Fibroblast of villous mesenchyme (primary cell): ENCODE measurements at regions not wholly inside any gene's neighbourhood (a gene's known extent, or its start where the extent isn't known, plus 50 kb on each side); places are given as distances from the start of the nearest gene placed in this dataset.

Experiments
- DNase-seq: peaks from one replicate; pipeline ENCODE4 v3.0.0-alpha.2; 2010; ENCODE audit warnings: low read depth
- H3K4me3 ChIP-seq: 2 replicates; pipeline ENCODE4 v1.5.1; 2011; ENCODE audit warnings: low read depth, mild to moderate bottlenecking, low read length
- TF ChIP-seq, protein P1 (sequence below): IDR thresholded peaks from 2 replicates; pipeline ENCODE4 v1.5.1; 2012; ENCODE audit warnings: low read depth, mild to moderate bottlenecking, low read length; ENCODE audit not compliant: insufficient read depth

- no peak overlapping the region for H3K4me3 ChIP-seq
- TF ChIP-seq, protein P1, sequence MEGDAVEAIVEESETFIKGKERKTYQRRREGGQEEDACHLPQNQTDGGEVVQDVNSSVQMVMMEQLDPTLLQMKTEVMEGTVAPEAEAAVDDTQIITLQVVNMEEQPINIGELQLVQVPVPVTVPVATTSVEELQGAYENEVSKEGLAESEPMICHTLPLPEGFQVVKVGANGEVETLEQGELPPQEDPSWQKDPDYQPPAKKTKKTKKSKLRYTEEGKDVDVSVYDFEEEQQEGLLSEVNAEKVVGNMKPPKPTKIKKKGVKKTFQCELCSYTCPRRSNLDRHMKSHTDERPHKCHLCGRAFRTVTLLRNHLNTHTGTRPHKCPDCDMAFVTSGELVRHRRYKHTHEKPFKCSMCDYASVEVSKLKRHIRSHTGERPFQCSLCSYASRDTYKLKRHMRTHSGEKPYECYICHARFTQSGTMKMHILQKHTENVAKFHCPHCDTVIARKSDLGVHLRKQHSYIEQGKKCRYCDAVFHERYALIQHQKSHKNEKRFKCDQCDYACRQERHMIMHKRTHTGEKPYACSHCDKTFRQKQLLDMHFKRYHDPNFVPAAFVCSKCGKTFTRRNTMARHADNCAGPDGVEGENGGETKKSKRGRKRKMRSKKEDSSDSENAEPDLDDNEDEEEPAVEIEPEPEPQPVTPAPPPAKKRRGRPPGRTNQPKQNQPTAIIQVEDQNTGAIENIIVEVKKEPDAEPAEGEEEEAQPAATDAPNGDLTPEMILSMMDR: no peak
- no peak for DNase-seq
Observed at GRCh38 chr5:89857790-89858189, 551.8 kb downstream of the CETN3 start.

DNA sequence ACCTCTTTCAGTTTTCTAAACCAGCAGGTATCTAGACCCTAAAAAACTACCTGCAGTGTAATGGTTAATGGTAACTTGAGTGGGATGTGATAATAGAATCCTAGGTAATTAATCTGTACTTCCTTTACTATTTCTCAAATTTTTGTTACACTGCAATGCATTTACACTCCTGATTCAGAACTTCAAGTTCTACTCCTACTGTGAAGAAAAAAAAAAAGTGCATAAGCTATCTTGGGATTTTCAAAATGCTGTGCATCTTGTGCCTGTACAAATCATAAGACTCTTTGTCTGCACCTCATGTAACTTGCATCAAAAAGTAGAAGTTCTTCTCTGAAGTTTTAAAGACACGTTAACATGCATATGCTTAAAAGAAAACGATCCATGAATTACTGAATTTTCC, 554.1 kb downstream of the CETN3 start:
- TF ChIP-seq, protein P1: no peak
- no peak overlapping the region for H3K4me3 ChIP-seq
- DNase-seq: no peak

DNA sequence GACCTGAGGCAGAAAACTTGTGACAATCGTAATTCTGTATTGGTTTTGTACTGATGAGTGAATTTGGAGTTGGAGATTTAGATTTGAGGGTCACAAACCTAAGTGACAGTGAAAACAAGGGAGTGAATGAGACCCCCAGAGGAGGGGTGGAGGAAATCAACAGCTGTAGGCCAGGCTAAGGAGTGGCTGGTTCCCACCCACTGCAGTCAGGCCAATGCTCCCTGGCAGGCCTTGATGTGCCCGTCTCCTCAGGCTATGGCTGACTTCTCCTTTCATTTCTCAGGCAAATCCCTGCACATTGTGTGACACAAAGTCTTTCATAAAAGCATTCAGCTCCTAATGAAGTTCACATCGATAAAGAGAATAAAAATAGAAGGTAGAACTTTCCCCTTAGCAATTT, 557.6 kb downstream of the CETN3 start:
- no peak for DNase-seq
- H3K4me3 ChIP-seq: no peak overlapping the region
- TF ChIP-seq, protein P1: no peak

DNA sequence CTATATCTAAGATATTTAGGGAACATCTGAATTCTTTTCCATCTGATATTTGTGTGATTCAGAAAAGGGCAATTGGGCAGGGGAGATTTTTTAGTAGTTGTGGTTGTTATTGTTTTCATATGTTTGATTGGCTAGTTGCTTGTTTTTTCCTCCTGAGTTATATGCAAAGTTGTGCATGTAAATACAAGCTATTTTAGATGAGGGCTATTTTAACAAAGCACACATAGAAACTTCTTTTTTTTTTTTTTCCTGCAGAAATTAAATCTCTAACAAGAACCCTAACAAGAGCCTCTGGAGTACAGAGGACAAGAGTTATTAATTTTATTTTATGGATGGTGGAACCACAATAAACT, 559.1 kb downstream of the CETN3 start:
- TF ChIP-seq, protein P1: no peak
- no peak for DNase-seq
- H3K4me3 ChIP-seq: no peak overlapping the region

DNA sequence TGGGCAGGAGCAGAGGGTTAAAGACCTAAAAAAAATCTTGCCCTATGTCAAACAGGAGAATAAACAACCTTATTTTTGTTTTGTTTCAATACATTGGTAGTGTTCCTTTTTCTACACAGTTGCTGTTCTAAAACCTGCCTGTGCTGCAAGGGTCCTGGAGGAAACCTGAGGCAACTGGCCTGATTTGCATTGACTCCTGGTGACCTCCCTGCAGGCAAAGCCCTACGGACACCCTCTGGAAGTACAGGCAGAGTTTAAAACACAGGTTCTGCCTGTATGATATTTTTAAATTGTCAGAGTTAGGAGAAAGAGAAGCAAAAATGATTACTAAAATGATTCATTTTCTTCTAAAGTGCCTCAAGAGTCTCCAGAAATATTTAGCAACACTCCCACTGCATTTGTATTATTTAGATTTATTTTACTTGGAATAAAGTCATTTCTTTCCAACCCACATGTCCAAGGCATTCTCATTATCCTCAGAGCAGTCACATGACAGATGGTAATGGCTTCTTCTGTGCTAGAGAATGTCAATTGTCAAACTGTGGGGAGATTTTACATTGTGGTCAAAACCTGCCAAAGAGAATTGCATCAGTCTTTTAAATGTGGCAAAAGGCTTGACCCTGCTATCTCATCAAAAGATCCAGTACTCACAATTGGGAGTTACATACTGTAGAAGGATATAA, 559.6 kb downstream of the CETN3 start:
- DNase-seq: peak; percentile 6
- TF ChIP-seq, protein P1: no peak
- no peak overlapping the region for H3K4me3 ChIP-seq

GRCh38 chr5:89847743-89848142, 561.8 kb downstream of the CETN3 start:
- TF ChIP-seq, protein P1: no peak

DNA sequence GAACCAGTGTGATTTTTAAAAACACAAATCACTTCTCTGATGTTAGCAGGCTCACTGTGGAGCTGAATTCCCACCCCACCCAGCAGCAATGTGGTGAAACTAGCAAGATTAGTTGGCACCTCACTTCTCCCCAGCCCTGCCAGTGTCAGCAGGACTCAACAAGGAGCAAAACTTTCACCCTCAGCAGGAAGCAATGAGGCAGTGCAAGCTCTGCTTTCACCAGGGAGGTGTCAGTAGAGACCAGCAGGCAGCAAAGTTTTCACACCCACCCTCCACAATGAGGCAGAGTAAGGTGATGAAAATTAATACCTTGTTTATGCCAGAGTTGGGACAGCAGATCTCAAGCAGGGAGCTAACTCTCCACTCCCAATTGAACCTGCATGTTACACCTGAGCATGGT, 565.0 kb downstream of the CETN3 start:
- no peak for DNase-seq
- H3K4me3 ChIP-seq: no peak overlapping the region
- TF ChIP-seq, protein P1: no peak

More at GRCh38 chr5:89847743-89848142, 561.8 kb downstream of the CETN3 start:
- no peak for DNase-seq
- H3K4me3 ChIP-seq: no peak overlapping the region
